HTR-8/SVneo (cell line): ENCODE measurements at regions not wholly inside any gene's neighbourhood (a gene's known extent, or its start where the extent isn't known, plus 50 kb on each side); places are given as distances from the start of the nearest gene placed in this dataset.
A peak's percentile ranks its signal among the peaks of the same experiment; 100 is the strongest.

Experiments used
- DNase-seq: peaks from one replicate; pipeline ENCODE4 v3.0.0; 2011; ENCODE audit warnings: low spot score, mixed read lengths; ENCODE audit not compliant: insufficient read length
- FAIRE-seq: peaks from 2 replicates; lab custom pipeline; 2011; peaks lifted over from hg19 to GRCh38; lab: Jason Lieb, UNC

- FAIRE-seq (no peak), DNase-seq (no peak)
Observed at GRCh38 chr6:128686084-128686483, 165.7 kb upstream of the PTPRK start.

GRCh38 chr6:128676456-128676855, 156.1 kb upstream of the PTPRK start:
- DNase-seq = no peak
- no peak for FAIRE-seq

GRCh38 chr6:128672023-128672422, 151.6 kb upstream of the PTPRK start:
- no peak for DNase-seq
- FAIRE-seq = no peak

DNA sequence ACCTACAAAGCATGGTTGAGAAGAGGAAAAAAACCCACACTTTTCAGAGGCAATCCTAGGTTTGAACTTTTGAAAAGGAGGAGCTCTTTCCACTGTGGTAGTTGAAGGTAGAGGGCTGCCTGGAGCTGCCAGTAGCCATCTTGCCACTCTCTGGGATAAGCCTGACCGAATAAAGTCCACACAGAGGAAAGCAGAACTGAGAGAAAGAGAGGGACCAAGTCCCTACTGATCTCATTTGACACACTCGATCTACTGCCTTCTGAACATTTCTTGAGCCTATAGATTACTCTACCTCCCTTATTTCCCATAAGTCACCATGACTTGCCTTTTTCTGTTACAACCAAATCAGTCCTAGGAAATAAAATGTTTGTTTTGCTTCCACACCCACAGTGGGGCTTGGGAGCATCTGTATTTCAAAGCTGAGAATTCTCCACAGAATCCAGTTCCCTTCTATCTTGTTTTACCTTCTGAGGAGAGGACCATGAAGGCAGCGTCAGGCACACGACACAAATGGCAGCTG, 147.0 kb upstream of the PTPRK start:
- DNase-seq = no peak
- FAIRE-seq = no peak

DNA sequence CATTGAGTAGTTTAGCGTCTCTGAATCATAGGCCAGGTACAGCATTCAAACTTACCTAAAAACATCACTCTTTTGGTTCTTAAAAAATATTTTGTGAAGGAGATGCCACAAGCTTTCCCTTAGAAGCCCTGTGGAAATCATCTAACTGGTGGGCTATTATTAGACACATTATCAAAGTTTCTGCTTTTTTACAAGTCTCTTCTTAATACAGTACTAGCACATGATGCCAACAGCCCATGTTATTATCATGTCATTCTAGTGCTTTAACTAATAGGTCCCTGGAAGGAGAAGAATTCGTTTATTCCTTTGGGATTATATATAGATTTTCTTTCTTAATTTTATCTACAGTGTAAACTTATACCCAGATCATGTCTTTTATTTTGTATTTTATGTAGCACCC, 146.0 kb upstream of the PTPRK start:
- DNase-seq (no peak), FAIRE-seq (no peak)

- FAIRE-seq (no peak), DNase-seq (no peak)
Observed at GRCh38 chr6:128663238-128663637, 142.8 kb upstream of the PTPRK start.

DNA sequence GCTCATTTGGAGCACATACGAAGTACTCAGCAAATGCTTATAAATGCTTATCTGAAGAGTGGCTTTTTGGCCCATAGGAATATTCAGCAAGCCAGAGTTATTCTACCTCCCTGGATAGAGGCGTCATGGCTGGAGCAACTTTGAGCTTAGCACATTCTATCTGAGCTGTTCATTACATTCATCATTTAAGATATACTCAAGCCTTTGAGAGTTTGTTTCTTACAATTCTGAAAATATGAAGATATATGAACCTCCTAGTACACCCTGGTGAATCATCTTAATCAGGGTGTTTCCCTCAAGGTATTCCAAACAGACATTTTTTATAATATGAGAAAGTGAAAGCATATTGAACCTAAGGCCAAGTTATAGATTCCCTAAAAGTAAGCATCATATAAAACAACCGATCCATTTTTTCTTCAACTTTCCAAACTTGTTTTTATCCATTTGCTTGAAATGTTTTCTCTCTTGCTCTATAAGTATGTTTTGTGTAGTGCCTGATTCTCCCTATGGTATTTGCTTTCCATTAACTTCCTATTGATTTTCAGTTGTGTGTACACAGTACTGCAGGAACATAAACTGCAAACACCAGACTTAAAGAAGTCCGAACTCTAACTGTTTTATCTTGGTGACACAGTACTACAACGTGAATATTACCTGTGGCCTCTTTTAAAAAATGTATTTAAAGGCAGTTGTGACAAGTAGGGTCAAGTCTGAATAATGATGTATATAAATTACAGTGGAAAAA, 139.7 kb upstream of the PTPRK start:
- FAIRE-seq (no peak), DNase-seq (no peak)

GRCh38 chr6:128659276-128659675, 138.9 kb upstream of the PTPRK start:
- no peak for FAIRE-seq
- no peak for DNase-seq

- DNase-seq = no peak
- no peak for FAIRE-seq
Observed at GRCh38 chr6:128657181-128657580, 136.8 kb upstream of the PTPRK start.

DNA sequence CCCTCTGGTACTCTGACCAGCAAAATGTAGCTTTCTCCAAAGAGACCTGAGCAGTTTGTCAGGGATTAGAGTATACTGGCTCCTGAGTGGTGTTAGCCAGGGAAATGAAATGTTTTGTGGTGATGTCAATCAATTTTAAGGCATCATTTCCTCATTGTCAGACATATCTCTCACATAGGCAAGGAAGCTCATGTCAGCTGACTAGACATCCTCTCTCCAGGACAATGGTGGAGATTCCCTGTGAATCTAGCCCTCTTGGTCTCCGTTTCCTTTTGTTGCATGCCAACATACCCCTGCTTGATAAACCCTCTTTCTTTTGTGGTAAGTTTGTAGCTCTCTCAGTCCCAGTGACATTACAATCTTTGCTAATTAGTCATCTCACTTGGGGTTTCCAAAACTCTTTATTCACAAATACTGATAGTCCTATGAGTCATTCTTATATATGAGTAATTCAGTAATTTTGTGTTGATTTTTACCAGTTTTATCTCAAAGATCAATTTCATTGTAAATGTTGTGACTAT, 135.6 kb upstream of the PTPRK start:
- DNase-seq (peak; percentile 56), FAIRE-seq (peak; percentile 92)

DNA sequence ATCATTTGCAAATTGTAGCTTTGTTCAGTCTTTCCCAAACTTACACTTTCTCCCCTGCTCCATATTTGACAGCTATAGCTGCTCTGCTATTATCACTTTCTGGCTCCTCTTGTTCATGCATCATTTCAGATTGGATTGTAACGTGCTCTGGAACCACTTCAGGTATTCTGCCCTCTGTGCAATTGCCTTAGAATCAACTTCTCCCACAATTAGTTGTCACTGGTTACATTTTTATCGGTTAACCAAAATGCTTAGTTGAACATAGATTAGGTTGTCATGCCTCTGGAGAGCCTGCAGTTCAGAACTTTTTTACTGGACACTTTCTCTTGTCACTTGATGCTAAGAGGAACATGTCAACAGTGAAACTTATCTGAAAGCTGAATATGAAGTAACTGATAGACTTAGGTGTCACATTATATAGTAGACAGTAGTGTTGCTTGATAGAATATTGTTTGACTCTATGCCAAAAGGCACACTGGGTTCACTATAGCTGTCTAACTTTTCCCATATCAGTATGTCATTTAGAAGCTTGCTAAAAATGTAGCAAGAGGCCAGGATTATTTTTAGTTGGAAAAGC, 127.7 kb upstream of the PTPRK start:
- DNase-seq (no peak), FAIRE-seq (no peak)

DNA sequence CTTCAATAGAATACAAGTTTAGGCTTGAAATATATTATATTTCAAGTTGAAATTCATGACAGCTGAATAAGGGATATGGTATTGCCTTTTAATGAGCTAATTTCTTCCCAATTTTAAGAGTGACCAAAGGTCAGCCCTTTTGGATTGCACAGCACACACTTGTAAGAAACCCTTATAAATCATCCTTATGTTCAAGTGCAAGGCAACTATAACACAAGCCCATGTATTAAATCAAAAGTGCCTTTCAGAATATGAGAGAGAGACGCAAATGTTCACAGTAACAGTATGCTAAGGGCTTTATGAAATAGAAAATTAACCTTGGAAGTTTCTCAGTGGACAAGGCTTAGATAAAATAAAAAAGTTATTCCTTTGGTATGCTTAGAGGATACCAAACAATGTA, 121.7 kb upstream of the PTPRK start:
- DNase-seq (no peak), FAIRE-seq (no peak)

DNA sequence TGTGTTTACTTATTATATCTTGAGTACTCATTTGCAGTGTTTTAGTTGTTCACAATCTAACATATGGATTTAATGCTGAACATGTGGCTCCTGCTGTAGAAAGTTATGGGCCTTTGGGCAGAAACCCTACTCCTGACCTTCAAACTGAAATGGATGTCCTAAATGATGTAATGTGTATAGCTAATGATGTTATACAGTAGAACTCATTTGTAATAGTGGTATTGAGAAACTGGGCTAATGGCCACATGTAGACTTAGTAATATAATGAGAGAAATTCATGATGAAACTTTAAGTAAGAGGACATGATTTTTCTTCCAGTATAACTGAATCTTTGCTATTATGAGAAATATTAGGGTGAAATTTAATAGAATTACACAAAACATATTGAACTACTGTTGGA, 121.3 kb upstream of the PTPRK start:
- FAIRE-seq (no peak), DNase-seq (no peak)

- DNase-seq (no peak), FAIRE-seq (no peak)
Observed at GRCh38 chr6:128638817-128639216, 118.4 kb upstream of the PTPRK start.

GRCh38 chr6:128635219-128635618, 114.8 kb upstream of the PTPRK start:
- no peak for DNase-seq
- no peak for FAIRE-seq

- FAIRE-seq (no peak), DNase-seq (no peak)
Observed at GRCh38 chr6:128632131-128632530, 111.7 kb upstream of the PTPRK start.

GRCh38 chr6:128631031-128631430, 110.6 kb upstream of the PTPRK start:
- FAIRE-seq = no peak
- DNase-seq = no peak

DNA sequence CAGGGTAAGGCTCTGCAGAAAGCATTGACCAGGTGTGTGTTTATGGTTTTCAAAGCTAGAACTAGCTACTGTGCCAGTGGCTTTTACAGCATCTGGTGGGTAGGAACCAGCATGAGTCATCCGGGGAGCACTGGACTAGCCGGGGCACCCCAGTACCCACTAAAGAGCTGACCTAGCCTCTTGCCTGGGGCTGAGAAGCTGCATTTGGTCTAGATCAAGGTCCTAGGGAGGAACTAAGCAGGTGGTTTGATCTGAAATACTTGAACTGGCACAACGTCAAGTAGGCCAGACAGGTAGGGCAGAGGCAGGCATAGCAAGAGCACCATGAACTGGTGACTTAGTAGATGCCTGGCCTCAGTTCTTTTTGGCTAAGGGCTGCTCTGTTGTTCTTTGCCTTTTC, 109.8 kb upstream of the PTPRK start:
- FAIRE-seq (no peak), DNase-seq (no peak)

- DNase-seq (no peak), FAIRE-seq (no peak)
Observed at GRCh38 chr6:128617285-128617684, 96.9 kb upstream of the PTPRK start.

DNA sequence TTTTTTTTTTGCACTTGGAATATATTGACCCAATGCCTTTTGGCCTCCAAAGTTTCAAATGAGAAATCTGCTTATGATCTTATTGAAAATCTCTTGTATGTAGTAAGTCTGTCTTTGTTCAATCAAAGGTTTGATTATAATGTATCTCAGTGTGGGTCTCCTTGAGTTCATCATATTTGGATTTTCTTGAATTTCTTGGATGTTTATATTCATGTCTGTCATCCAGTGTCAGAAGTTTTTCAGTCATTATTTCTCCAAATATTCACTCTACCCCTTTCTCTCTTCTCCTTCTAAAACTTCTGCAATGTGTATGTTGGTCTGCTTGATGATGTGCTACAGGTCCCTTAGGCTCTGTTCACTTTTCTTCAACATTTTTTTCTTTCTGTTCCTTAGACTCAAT, 95.9 kb upstream of the PTPRK start:
- DNase-seq = no peak
- no peak for FAIRE-seq

GRCh38 chr6:128606611-128607010, 86.2 kb upstream of the PTPRK start:
- DNase-seq (no peak), FAIRE-seq (no peak)

- FAIRE-seq (no peak), DNase-seq (no peak)
Observed at GRCh38 chr6:128605961-128606360, 85.6 kb upstream of the PTPRK start.
